ENCODE measurements at regions not wholly inside any gene's neighbourhood (a gene's known extent, or its start where the extent isn't known, plus 50 kb on each side); places are given as distances from the start of the nearest gene placed in this dataset.

GRCh38 chr13:89609318-89609717 lies 1738.2 kb upstream of the MIR17HG start:
- DNase-seq (ENCODE audit: low spot score) (no peak), ATAC-seq (no peak)
- intact Hi-C loops (cut with DNase I): no loop called here

- ATAC-seq (no peak), DNase-seq (ENCODE audit: low spot score) (no peak)
- intact Hi-C loops (cut with DNase I): no loop called here
Measured at GRCh38 chr13:89610331-89610730, 1737.2 kb upstream of the MIR17HG start.

- no peak for ATAC-seq
- intact Hi-C loops (cut with DNase I): no loop called here
- no peak for DNase-seq (ENCODE audit: low spot score)
Measured at GRCh38 chr13:89610881-89611280, 1736.6 kb upstream of the MIR17HG start.

- DNase-seq (ENCODE audit: low spot score) (no peak), ATAC-seq (no peak)
- intact Hi-C loops (cut with DNase I): no loop called here
Measured at GRCh38 chr13:89627996-89628395, 1719.5 kb upstream of the MIR17HG start.

GRCh38 chr13:89628567-89628966 lies 1718.9 kb upstream of the MIR17HG start:
- intact Hi-C loops (cut with DNase I): no loop called here
- DNase-seq (ENCODE audit: low spot score) (no peak), ATAC-seq (no peak)

- DNase-seq (ENCODE audit: low spot score) (no peak), ATAC-seq (no peak)
- intact Hi-C loops (cut with DNase I): no loop called here
Measured at GRCh38 chr13:89650226-89650625, 1697.3 kb upstream of the MIR17HG start.

GRCh38 chr13:89660752-89661151 lies 1686.7 kb upstream of the MIR17HG start:
- DNase-seq (ENCODE audit: low spot score): no peak
- intact Hi-C loops (cut with DNase I): no loop called here
- no peak for ATAC-seq

GRCh38 chr13:89673789-89674311 lies 1673.6 kb upstream of the MIR17HG start:
- ATAC-seq: no peak
- intact Hi-C loops (cut with DNase I): no loop called here

GRCh38 chr13:89678466-89679121 lies 1668.9 kb upstream of the MIR17HG start:
- DNase-seq (ENCODE audit: low spot score): no peak
- ATAC-seq: no peak
- intact Hi-C loops (cut with DNase I): no loop called here

More at GRCh38 chr13:89673789-89674311, 1673.6 kb upstream of the MIR17HG start:
- no peak for DNase-seq (ENCODE audit: low spot score)

- no peak for DNase-seq (ENCODE audit: low spot score)
- no peak for ATAC-seq
- intact Hi-C loops (cut with DNase I): no loop called here
Measured at GRCh38 chr13:89684896-89685295, 1662.6 kb upstream of the MIR17HG start.

- intact Hi-C loops (cut with DNase I): no loop called here
- DNase-seq (ENCODE audit: low spot score) (no peak), ATAC-seq (no peak)
Measured at GRCh38 chr13:89686171-89686570, 1661.3 kb upstream of the MIR17HG start.

GRCh38 chr13:89687066-89687465 lies 1660.4 kb upstream of the MIR17HG start:
- intact Hi-C loops (cut with DNase I): no loop called here
- no peak for DNase-seq (ENCODE audit: low spot score)

GRCh38 chr13:89688918-89689317 lies 1658.6 kb upstream of the MIR17HG start:
- peak; percentile 58 for DNase-seq (ENCODE audit: low spot score)
- peak; percentile 82 for ATAC-seq
- intact Hi-C loops (cut with DNase I): no loop called here

More at GRCh38 chr13:89687066-89687465, 1660.4 kb upstream of the MIR17HG start:
- ATAC-seq: peak; percentile 48

- DNase-seq (ENCODE audit: low spot score) (no peak), ATAC-seq (no peak)
- intact Hi-C loops (cut with DNase I): no loop called here
Measured at GRCh38 chr13:89694451-89694850, 1653.0 kb upstream of the MIR17HG start.

GRCh38 chr13:89695343-89696257 lies 1651.9 kb upstream of the MIR17HG start:
- ATAC-seq (peak; percentile 62), DNase-seq (ENCODE audit: low spot score) (no peak)
- intact Hi-C loops (cut with DNase I): no loop called here

GRCh38 chr13:89701913-89702312 lies 1645.6 kb upstream of the MIR17HG start:
- intact Hi-C loops (cut with DNase I): no loop called here
- ATAC-seq: no peak
- DNase-seq (ENCODE audit: low spot score): no peak

GRCh38 chr13:89704040-89704439 lies 1643.4 kb upstream of the MIR17HG start:
- intact Hi-C loops (cut with DNase I): no loop called here
- no peak for ATAC-seq
- no peak for DNase-seq (ENCODE audit: low spot score)

GRCh38 chr13:89708013-89708412 lies 1639.5 kb upstream of the MIR17HG start:
- DNase-seq (ENCODE audit: low spot score) (no peak), ATAC-seq (no peak)
- intact Hi-C loops (cut with DNase I): no loop called here

GRCh38 chr13:89721216-89721615 lies 1626.3 kb upstream of the MIR17HG start:
- ATAC-seq (no peak), DNase-seq (ENCODE audit: low spot score) (no peak)
- intact Hi-C loops (cut with DNase I): no loop called here

Measured in sciatic nerve (tissue), 2 donors.